ENCODE measurements at regions not wholly inside any gene's neighbourhood (a gene's known extent, or its start where the extent isn't known, plus 50 kb on each side); places are given as distances from the start of the nearest gene placed in this dataset.
A peak's percentile ranks its signal among the peaks of the same experiment; 100 is the strongest.

GRCh38 chr2:122639711-122640110 is 884.3 kb downstream of the TSN start:
- DNase-seq: no peak

DNA sequence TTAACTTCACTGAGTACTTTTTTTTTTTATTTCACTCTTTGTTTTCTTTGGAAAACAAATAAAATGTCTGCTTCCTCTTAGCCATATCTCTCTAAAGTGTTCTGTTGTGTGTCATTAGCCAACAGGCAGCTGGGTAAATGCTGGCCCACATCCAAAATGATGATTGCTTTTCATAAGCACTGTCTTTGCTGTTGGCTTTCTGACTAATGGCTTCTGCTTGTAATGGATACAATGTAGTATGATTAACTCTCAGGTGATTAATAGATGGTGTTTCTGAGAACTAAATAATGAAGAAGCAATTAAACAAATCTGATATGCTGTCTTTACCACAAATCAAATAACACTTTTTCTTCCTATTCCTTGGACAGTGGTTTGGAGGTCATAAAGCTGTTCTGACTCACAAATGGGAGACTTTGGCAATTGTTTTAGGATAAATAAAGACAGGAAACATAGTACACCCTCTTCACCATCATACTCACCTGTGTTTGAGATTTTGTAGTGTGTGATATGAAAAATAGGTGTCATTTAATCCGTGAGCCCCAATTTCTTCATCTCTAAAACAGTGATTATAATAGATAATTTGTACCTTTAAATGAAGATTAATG is 888.4 kb downstream of the TSN start:
- no peak for DNase-seq

GRCh38 chr2:122651236-122651635 is 895.8 kb downstream of the TSN start:
- no peak for DNase-seq

- no peak for DNase-seq
These were observed 896.3 kb downstream of the TSN start for GRCh38 chr2:122651780-122652179.

GRCh38 chr2:122652670-122653069 is 897.2 kb downstream of the TSN start:
- DNase-seq: no peak

- no peak for DNase-seq
These were observed 901.0 kb downstream of the TSN start for GRCh38 chr2:122656403-122656802.

GRCh38 chr2:122660786-122661634 is 905.6 kb downstream of the TSN start:
- no peak for DNase-seq

DNA sequence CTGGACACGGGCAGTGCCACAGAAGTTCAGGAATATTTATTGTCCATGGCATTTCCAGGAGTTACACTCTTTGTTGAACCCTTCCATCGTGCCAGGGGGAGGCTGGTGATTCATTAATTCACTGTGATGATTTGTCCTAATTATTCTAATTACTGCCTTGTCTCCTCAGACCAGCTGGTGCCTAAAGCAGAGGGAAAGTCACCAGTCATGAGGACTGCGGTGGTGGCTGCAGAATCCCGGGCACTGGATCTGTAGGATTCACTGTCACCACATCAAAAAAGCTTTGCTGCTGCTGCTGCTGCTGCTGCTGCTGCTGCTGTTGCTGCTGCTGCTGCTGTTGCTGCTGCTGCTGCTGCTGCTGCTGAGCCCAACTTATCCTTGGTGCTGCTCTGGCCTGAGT is 908.2 kb downstream of the TSN start:
- DNase-seq: no peak

- DNase-seq: no peak
These were observed 914.2 kb downstream of the TSN start for GRCh38 chr2:122669627-122670026.

DNA sequence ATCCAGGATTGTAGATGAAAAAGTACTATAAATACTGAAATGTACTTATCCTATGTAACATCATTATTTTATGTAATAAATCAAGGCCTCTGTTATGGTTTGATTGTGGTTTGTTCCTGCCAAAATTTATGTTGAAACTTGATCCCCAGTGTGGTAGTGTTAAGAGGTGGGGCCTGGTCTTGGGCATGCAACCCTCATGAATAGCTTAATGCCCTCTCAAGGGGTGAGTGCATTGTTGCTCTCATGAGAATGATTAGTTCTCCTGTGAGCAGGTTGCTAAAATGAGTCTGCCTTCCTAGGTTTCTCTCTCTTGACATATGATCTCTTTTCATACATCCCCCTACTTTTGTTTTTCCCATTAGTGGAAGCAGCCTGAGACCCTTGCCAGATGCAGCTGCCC is 915.4 kb downstream of the TSN start:
- DNase-seq: no peak

- DNase-seq: no peak
These were observed 925.2 kb downstream of the TSN start for GRCh38 chr2:122680662-122681061.

DNA sequence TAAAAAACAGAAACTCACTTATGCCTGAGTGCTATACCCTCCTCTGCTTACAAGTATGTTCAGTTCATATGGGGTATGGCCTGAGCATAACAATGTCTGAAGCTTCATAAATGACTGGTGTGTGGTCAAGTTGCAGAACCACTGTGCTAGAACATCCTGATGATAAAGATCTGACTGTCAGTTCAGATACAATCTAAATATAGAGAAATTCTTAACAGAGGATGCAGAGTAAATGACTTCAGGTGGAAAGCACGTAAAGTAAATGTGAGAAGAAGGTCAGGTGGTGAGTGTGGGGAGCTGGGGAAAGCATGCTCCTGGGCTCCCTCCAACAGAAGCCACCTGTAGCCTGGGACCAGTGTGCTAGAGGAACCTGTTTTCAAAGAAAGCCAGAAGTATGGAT is 926.2 kb downstream of the TSN start:
- no peak for DNase-seq

DNA sequence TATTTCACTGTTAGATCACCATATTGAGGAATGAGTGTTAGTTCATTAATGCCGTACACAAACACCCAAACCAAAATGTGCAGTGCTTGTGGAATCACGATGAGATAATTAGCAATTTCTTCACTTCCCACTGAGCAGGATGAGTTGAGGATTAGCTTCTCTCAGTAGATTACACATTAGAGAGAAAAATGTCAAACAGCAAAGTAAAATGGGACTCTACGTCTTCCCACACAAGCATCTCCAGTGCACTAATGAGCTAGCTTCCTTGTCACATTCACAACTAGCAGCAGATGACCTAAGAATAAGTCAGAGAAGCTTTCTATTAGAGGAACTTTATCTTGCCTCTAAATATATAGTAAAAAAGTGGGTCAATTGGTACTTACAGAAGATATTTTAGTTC is 926.9 kb downstream of the TSN start:
- no peak for DNase-seq

- DNase-seq: no peak
These were observed 927.6 kb downstream of the TSN start for GRCh38 chr2:122683018-122683417.

- DNase-seq: no peak
These were observed 937.1 kb downstream of the TSN start for GRCh38 chr2:122692400-122693083.

DNA sequence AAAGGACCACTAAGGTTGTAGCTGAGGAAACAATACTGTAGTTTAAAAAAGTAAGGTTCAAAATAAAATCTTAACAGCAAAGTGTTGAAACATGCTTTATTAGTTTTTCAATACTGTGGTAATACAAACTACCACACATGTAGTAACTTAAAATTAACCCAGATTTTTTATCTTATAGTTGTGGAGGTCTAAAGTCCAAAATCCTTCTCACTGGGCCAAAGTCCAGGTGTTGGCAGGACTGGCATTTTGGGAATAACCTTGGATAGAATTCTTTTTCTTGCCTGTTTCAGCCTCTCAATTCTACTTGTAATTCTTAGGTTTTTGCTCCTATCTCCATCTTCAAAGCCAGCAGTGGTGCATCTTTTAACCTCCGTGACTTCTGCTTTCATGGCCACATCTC is 942.0 kb downstream of the TSN start:
- DNase-seq: no peak

GRCh38 chr2:122703676-122704075 is 948.2 kb downstream of the TSN start:
- DNase-seq: no peak

- no peak for DNase-seq
These were observed 948.7 kb downstream of the TSN start for GRCh38 chr2:122704109-122704563.

GRCh38 chr2:122705746-122706145 is 950.3 kb downstream of the TSN start:
- DNase-seq: no peak

DNA sequence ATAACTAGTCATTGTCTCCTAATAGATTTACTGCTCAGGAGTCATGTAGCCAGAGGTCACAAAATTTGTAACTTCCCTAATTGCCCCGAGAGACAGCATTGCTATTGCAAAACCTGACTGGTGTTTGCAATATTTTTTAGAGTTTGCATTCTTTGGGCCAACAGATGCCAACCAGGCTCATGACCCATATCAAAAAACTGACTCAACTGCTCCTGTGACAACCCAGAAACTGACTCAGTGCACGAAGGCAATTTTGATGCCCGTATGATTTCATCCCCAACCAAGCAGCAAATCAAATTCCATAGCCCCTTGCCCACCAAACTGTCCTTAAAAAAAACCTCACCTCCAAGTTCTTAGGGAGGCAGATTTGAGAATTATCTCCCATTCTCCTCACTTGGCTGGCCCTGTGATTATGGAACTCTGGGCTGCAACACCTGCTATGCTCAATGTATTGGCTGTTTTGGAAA is 951.3 kb downstream of the TSN start:
- DNase-seq: no peak

GRCh38 chr2:122707224-122707824 is 951.9 kb downstream of the TSN start:
- DNase-seq: peak; percentile 9 to 11

DNA sequence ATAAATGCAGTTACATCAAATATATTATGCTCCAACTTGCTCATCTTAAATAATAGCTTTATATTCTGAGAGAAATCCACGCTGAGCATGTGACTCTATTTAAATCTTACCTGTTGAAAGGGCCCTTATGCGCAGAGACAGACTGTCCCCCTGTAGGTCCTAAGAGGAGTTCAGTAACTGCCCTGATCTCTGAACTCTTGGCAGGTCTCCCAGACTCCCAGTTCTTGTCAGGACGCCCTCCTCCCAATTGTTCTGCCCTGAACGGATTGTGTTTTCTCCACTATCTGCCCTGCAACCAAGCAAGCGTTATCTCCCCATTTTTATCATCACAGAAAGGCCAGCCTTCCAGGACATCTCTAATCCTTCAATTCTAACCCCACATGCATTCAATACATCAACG is 954.6 kb downstream of the TSN start:
- no peak for DNase-seq

All from right lung (tissue), 2 donors.